ENCODE measurements at regions not wholly inside any gene's neighbourhood (a gene's known extent, or its start where the extent isn't known, plus 50 kb on each side); places are given as distances from the start of the nearest gene placed in this dataset.

- DNase-seq: no peak
Observed at GRCh38 chr10:10207538-10207937, 810.1 kb upstream of the CELF2 start.

GRCh38 chr10:10208196-10208595 lies 809.5 kb upstream of the CELF2 start:
- DNase-seq: no peak

GRCh38 chr10:10209167-10209566 lies 808.5 kb upstream of the CELF2 start:
- DNase-seq: no peak

- no peak for DNase-seq
Observed at GRCh38 chr10:10211409-10211808, 806.3 kb upstream of the CELF2 start.

GRCh38 chr10:10213237-10213636 lies 804.4 kb upstream of the CELF2 start:
- no peak for DNase-seq

- DNase-seq: no peak
Observed at GRCh38 chr10:10222304-10222841, 795.3 kb upstream of the CELF2 start.

GRCh38 chr10:10223131-10223530 lies 794.5 kb upstream of the CELF2 start:
- no peak for DNase-seq

GRCh38 chr10:10225136-10225676 lies 792.5 kb upstream of the CELF2 start:
- DNase-seq: no peak

GRCh38 chr10:10233229-10233628 lies 784.4 kb upstream of the CELF2 start:
- DNase-seq: no peak

GRCh38 chr10:10235003-10235402 lies 782.7 kb upstream of the CELF2 start:
- DNase-seq: no peak

GRCh38 chr10:10247585-10247984 lies 770.1 kb upstream of the CELF2 start:
- DNase-seq: no peak

GRCh38 chr10:10256860-10257259 lies 760.8 kb upstream of the CELF2 start:
- no peak for DNase-seq

GRCh38 chr10:10259013-10259412 lies 758.7 kb upstream of the CELF2 start:
- no peak for DNase-seq

- no peak for DNase-seq
Observed at GRCh38 chr10:10270126-10271050, 747.3 kb upstream of the CELF2 start.

- DNase-seq: no peak
Observed at GRCh38 chr10:10271639-10272192, 746.0 kb upstream of the CELF2 start.

GRCh38 chr10:10273661-10274060 lies 744.0 kb upstream of the CELF2 start:
- no peak for DNase-seq

- no peak for DNase-seq
Observed at GRCh38 chr10:10279906-10280305, 737.8 kb upstream of the CELF2 start.

GRCh38 chr10:10292501-10292900 lies 725.2 kb upstream of the CELF2 start:
- DNase-seq: no peak

GRCh38 chr10:10293041-10293440 lies 724.6 kb upstream of the CELF2 start:
- DNase-seq: no peak

GRCh38 chr10:10293481-10293951 lies 724.2 kb upstream of the CELF2 start:
- no peak for DNase-seq

GRCh38 chr10:10294184-10294880 lies 723.3 kb upstream of the CELF2 start:
- DNase-seq: no peak

GRCh38 chr10:10294881-10295529 lies 722.7 kb upstream of the CELF2 start:
- peak; percentile 0 for DNase-seq

- DNase-seq: no peak
Observed at GRCh38 chr10:10295537-10295936, 722.1 kb upstream of the CELF2 start.
